Natural killer cell (primary cell): ENCODE measurements at regions not wholly inside any gene's neighbourhood (a gene's known extent, or its start where the extent isn't known, plus 50 kb on each side); places are given as distances from the start of the nearest gene placed in this dataset.

ENCODE experiments used
- ATAC-seq, 3 donors: fragments of 150-1000 bp in 2 of 3; fragments of 200-7000 bp in 1 of 3; cut with Tn5 transposase; 1 replicate in 1 of 3; 2 replicates in 2 of 3; pipeline ENCODE4 v1.10.0; 2021; ENCODE audit warnings: mild to moderate bottlenecking in 2 of 3, moderate library complexity in 2 of 3
- DNase-seq, 2 donors: peaks; one replicate each; pipeline versions ENCODE4 v3.0.0 to v3.0.0-alpha.2; 2013 to 2021; ENCODE audit warnings: mixed read lengths in 1 of 2
- H3K27ac ChIP-seq: one replicate; pipeline ENCODE4 v1.5.1; 2013; ENCODE audit warnings: mild to moderate bottlenecking, low read length
- H3K27me3 ChIP-seq: one replicate; pipeline ENCODE4 v1.6.1; 2013; ENCODE audit warnings: low read length; ENCODE audit not compliant: control insufficient read depth, insufficient read depth
- H3K36me3 ChIP-seq: one replicate; pipeline ENCODE4 v1.6.1; 2013; ENCODE audit warnings: low read length; ENCODE audit not compliant: control insufficient read depth, insufficient read depth
- H3K4me1 ChIP-seq: one replicate; pipeline ENCODE4 v1.6.1; 2013; ENCODE audit warnings: low read length; ENCODE audit not compliant: control insufficient read depth, insufficient read depth
- H3K4me3 ChIP-seq: one replicate; pipeline ENCODE4 v1.5.1; 2013; ENCODE audit warnings: low read length
- H3K9me3 ChIP-seq: one replicate; pipeline ENCODE4 v1.6.1; 2013; ENCODE audit warnings: low read length; ENCODE audit not compliant: control insufficient read depth, insufficient read depth
- H3K27ac Mint-ChIP-seq, 2 donors: one replicate each; pipeline ENCODE4 v1.8.0; 2022; ENCODE audit warnings: mild to moderate bottlenecking in 2 of 2, mixed read lengths in 2 of 2, moderate library complexity in 1 of 2
- H3K27me3 Mint-ChIP-seq, 2 donors: one replicate each; pipeline ENCODE4 v1.8.0; 2022; ENCODE audit warnings: low read depth in 2 of 2, mixed read lengths in 2 of 2
- H3K36me3 Mint-ChIP-seq: one replicate; pipeline ENCODE4 v1.8.0; 2022; ENCODE audit warnings: mixed read lengths
- H3K4me1 Mint-ChIP-seq, 2 donors: one replicate each; pipeline ENCODE4 v1.8.0; 2022; ENCODE audit warnings: mixed read lengths in 2 of 2
- H3K4me3 Mint-ChIP-seq: one replicate; pipeline ENCODE4 v1.8.0; 2022; ENCODE audit warnings: mild to moderate bottlenecking, moderate library complexity, mixed read lengths
- H3K9me3 Mint-ChIP-seq, 2 donors: one replicate each; pipeline ENCODE4 v1.8.0; 2022; ENCODE audit warnings: mixed read lengths in 2 of 2
- WGBS: methylation state at CpG from one replicate; pipeline ENCODE4 v1.1.7; 2013; ENCODE audit warnings: missing lambda C conversion rate; ENCODE audit not compliant: insufficient coverage; 5-methylcytosine and 5-hydroxymethylcytosine counted together
- intact Hi-C: fragments of 100-400 bp; cut with micrococcal nuclease; formaldehyde crosslinking; loops from one replicate; pipeline ENCODE4 v1.14.2; 2022
- TF ChIP-seq, protein P1 (sequence below): fragments of 200-600 bp; IDR thresholded peaks from one replicate; pipeline ENCODE4 v1.8.0; 2022; ENCODE audit warnings: antibody characterized with exemption

DNA sequence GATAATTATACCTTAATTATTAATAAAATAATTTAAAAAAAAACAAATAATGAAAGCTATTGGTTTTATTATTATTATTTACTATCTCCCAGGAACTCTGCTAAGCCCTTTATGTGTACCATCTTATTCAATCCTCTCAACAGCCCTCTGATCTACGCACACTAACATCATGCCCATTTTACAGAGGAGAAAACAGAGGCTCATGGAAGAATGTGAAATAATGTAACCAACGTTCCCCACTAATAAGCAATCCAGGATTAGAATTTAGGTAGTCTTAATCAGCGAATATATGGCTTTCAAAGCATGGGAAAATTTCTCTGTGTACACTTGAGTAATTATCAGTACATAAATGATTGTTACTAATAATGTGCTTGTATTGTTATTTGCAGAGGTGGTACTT is 89.0 kb downstream of the MAFB start:
- no peak overlapping the region for H3K27ac Mint-ChIP-seq
- peaks cover 0 to 7% of the 10 kb centered on the region in 2 donors for H3K27me3 Mint-ChIP-seq
- no peak for ATAC-seq
- no peak for DNase-seq
- WGBS, result 100% methylated on average over 1 of the region's 3 CpGs
- H3K9me3 Mint-ChIP-seq, result peaks cover 0 to 6% of the 10 kb centered on the region in 2 donors
- no peak overlapping the region for H3K4me3 ChIP-seq
- TF ChIP-seq, protein P1, sequence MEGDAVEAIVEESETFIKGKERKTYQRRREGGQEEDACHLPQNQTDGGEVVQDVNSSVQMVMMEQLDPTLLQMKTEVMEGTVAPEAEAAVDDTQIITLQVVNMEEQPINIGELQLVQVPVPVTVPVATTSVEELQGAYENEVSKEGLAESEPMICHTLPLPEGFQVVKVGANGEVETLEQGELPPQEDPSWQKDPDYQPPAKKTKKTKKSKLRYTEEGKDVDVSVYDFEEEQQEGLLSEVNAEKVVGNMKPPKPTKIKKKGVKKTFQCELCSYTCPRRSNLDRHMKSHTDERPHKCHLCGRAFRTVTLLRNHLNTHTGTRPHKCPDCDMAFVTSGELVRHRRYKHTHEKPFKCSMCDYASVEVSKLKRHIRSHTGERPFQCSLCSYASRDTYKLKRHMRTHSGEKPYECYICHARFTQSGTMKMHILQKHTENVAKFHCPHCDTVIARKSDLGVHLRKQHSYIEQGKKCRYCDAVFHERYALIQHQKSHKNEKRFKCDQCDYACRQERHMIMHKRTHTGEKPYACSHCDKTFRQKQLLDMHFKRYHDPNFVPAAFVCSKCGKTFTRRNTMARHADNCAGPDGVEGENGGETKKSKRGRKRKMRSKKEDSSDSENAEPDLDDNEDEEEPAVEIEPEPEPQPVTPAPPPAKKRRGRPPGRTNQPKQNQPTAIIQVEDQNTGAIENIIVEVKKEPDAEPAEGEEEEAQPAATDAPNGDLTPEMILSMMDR, result no peak
- no peaks in the 10 kb centered on the region for H3K4me1 ChIP-seq
- H3K27me3 ChIP-seq, result no peaks in the 10 kb centered on the region
- H3K9me3 ChIP-seq, result no peaks in the 10 kb centered on the region
- H3K27ac ChIP-seq, result no peak overlapping the region
- H3K36me3 ChIP-seq, result no peaks in the 10 kb centered on the region
- no peaks in the 10 kb centered on the region for H3K4me1 Mint-ChIP-seq
- no peak overlapping the region for H3K4me3 Mint-ChIP-seq
- H3K36me3 Mint-ChIP-seq, result peaks cover 7% of the 10 kb centered on the region
- intact Hi-C loops, result no loop called here

DNA sequence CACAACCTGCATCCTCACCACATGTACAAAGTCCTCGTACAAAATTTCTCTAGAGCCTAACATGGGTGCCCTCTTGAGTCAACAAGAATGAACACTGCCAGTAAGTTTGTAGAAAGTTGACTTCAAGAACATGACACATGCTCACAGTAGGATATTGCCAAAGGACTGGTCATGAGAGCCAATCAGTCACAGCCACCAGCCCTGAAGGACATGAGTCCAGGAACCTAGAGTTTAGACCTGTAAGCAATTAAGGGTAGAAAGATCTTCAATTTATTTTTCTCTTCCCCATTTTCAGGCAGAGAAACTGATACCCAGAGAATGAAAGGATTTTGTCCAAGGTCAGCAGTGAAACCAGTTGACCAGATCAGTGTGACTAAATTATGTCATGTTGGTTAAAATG is 96.1 kb downstream of the MAFB start:
- H3K4me1 ChIP-seq, result no peaks in the 10 kb centered on the region
- no peaks in the 10 kb centered on the region for H3K9me3 ChIP-seq
- no peak overlapping the region for H3K4me3 Mint-ChIP-seq
- TF ChIP-seq, protein P1, result no peak
- DNase-seq (no peak), ATAC-seq (no peak)
- no peak overlapping the region for H3K4me3 ChIP-seq
- peaks cover 2 to 3% of the 10 kb centered on the region in 2 donors for H3K9me3 Mint-ChIP-seq
- H3K36me3 Mint-ChIP-seq, result no peaks in the 10 kb centered on the region
- no peak overlapping the region for H3K27ac Mint-ChIP-seq
- peaks cover 21 to 22% of the 10 kb centered on the region in 2 donors for H3K27me3 Mint-ChIP-seq
- 82% methylated on average over 1 of the region's 1 CpG for WGBS
- intact Hi-C loops, result no loop called here
- no peaks in the 10 kb centered on the region for H3K27me3 ChIP-seq
- no peaks in the 10 kb centered on the region for H3K4me1 Mint-ChIP-seq
- H3K27ac ChIP-seq, result no peak overlapping the region
- no peaks in the 10 kb centered on the region for H3K36me3 ChIP-seq

- no peak for DNase-seq
- intact Hi-C loops, result no loop called here
- Histone ChIP-seq H3K4me1 (no peaks in the 10 kb centered on the region), H3K36me3 (no peaks in the 10 kb centered on the region), H3K9me3 (no peaks in the 10 kb centered on the region), H3K4me3 (no peak overlapping the region), H3K27ac (no peak overlapping the region), H3K27me3 (no peaks in the 10 kb centered on the region)
- WGBS, result no CpG with 5 or more reads among the region's 1 CpG
- TF ChIP-seq, protein P1, result no peak
- Mint-ChIP-seq H3K4me1 (no peaks in the 10 kb centered on the region), H3K27me3 (peaks cover 22 to 25% of the 10 kb centered on the region in 2 donors), H3K36me3 (no peaks in the 10 kb centered on the region), H3K9me3 (peaks cover 2 to 3% of the 10 kb centered on the region in 2 donors), H3K27ac (no peak overlapping the region), H3K4me3 (no peak overlapping the region)
- ATAC-seq, result no peak
Measured at GRCh38 chr20:40591536-40591935, 97.5 kb downstream of the MAFB start.

GRCh38 chr20:40591119-40591518 is 97.9 kb downstream of the MAFB start:
- no peak overlapping the region for H3K27ac ChIP-seq
- H3K27me3 ChIP-seq, result no peaks in the 10 kb centered on the region
- Mint-ChIP-seq H3K36me3 (no peaks in the 10 kb centered on the region), H3K27me3 (peaks cover 22 to 25% of the 10 kb centered on the region in 2 donors), H3K4me3 (no peak overlapping the region), H3K9me3 (peaks cover 2 to 3% of the 10 kb centered on the region in 2 donors), H3K4me1 (no peaks in the 10 kb centered on the region), H3K27ac (no peak overlapping the region)
- intact Hi-C loops, result no loop called here
- WGBS, result 60% methylated on average over 1 of the region's 1 CpG
- no peak for ATAC-seq
- DNase-seq, result no peak
- H3K4me1 ChIP-seq, result no peaks in the 10 kb centered on the region
- TF ChIP-seq, protein P1, result no peak
- no peak overlapping the region for H3K4me3 ChIP-seq
- H3K9me3 ChIP-seq, result no peaks in the 10 kb centered on the region
- H3K36me3 ChIP-seq, result no peaks in the 10 kb centered on the region
